HG02981 (cell line): ENCODE measurements at regions not wholly inside any gene's neighbourhood (a gene's known extent, or its start where the extent isn't known, plus 50 kb on each side); places are given as distances from the start of the nearest gene placed in this dataset.
"Not testable (repeated sequence)": the region's sequence is repeated elsewhere in the genome, so short reads cannot be mapped to it uniquely, and the experiment has no call there.

Source experiments
- ATAC-seq: cut with Tn5 transposase; IDR thresholded peaks from one replicate; pipeline ENCODE4 v1.9.1; 2021; ENCODE audit warnings: mild to moderate bottlenecking, moderate library complexity; ENCODE audit not compliant: unreplicated experiment

DNA sequence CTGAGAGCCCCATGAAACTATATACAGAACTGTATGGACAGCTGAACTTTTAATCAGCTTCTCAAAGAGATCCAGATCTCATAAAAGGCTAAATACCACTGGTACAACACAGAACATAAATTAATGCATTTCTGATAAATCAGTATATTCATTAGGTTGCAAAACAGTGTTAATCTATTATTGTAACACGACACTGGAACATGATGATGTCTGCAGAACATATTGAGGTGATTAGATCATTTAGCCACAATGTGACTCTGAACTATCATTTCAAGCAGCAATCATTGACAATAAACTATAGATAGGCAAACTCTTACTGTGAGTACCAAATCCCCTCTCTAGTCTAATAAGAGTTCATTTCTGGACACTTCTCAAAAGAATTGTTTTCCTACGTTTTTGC lies 50.3 kb downstream of the GASK1B start:
- ATAC-seq = no peak

DNA sequence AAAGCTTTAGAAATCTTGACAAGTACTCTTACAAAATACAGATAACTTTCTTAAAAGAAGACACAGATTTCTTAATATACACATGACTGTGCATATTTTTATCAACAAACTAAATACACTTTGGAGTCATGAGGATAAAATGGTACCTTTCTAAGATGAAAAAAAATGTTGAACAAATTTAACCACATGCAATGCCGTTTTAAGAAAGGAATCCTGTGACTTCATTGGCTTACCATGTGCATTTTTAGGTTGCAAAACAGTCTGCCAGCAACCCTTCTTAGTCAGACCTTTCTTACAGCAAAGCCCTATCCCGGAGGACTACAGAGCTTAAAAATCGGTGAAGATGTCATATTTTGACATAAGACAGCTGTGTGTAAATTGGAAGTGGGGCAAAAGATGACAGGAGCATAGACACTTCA lies 51.7 kb downstream of the GASK1B start:
- ATAC-seq = no peak

GRCh38 chr4:158120645-158121151 lies 52.1 kb downstream of the GASK1B start:
- ATAC-seq = not testable (repeated sequence)

GRCh38 chr4:158112611-158113010 lies 60.2 kb downstream of the GASK1B start:
- no peak for ATAC-seq

DNA sequence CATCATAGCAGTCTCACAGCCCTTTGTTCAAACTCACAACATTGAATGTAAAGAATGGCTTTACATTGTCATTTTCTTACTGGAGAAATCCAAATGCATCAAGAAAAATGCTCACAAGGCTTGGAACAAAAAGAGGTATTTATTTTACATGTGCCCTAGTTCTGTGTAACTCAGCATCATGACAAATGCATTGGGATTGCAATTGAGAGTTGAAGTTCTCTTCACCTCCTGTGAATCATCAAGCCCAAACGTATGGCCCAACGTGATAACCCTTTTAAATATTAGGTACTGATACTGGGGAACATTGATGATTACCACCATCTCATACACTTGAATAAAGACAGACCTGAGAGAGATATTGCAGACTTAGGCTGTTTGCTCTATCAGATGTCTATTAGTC lies 61.6 kb downstream of the GASK1B start:
- ATAC-seq = no peak

GRCh38 chr4:158102904-158103303 lies 69.9 kb downstream of the GASK1B start:
- ATAC-seq = no peak

GRCh38 chr4:158099686-158100085 lies 73.1 kb downstream of the GASK1B start:
- no peak for ATAC-seq

GRCh38 chr4:158098802-158099201 lies 74.0 kb downstream of the GASK1B start:
- no peak for ATAC-seq

DNA sequence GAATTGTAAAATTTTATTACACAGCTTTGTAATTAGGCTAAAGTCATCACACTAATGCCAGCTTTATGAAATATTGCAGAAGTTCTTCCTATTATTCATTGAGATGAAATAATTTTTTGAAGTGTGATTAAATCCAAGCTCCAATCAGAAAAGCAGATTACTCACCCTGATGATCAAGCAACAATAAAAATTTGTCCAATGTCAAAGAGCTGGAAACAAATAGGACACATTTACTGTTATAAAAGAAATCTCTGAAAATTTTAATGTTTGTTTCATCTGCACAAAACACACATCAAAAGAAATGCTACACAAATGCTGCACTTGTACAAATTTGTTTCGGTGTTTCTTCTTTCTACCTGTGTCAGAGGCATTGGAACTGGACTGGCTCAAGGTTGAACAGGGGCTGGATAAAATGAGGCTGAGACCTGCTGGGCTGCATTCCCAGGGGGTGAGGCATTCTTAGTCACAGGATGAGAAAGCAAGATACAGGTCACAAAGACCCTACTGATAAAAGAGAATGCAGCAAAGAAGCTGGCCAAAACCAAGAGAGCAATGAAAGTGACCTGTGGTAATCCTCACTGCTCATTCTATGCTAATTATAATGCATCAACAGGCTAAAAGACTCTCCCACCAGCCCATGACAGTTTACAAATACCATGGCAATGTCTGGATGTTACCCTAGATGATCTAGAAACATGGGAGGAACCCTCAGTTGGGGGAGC lies 78.3 kb downstream of the GASK1B start:
- no peak for ATAC-seq

GRCh38 chr4:158090323-158090722 lies 82.5 kb downstream of the GASK1B start:
- ATAC-seq = no peak

DNA sequence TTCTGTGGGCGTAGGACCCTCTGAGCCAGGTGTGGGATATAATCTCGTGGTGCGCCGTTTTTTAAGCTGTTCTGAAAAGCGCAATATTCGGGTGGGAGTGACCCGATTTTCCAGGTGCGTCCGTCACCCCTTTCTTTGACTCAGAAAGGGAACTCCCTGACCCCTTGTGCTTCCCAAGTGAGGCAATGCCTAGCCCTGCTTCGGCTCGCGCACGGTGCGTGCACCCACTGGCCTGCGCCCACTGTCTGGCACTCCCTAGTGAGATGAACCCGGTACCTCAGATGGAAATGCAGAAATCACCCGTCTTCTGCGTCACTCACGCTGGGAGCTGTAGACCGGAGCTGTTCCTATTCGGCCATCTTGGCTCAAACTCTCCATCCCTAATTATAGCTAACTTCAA lies 82.9 kb downstream of the GASK1B start:
- ATAC-seq = not testable (repeated sequence)

GRCh38 chr4:158080354-158080753 lies 92.5 kb downstream of the GASK1B start:
- ATAC-seq = no peak

- ATAC-seq = no peak
These were observed 93.2 kb downstream of the GASK1B start for GRCh38 chr4:158079661-158080060.

DNA sequence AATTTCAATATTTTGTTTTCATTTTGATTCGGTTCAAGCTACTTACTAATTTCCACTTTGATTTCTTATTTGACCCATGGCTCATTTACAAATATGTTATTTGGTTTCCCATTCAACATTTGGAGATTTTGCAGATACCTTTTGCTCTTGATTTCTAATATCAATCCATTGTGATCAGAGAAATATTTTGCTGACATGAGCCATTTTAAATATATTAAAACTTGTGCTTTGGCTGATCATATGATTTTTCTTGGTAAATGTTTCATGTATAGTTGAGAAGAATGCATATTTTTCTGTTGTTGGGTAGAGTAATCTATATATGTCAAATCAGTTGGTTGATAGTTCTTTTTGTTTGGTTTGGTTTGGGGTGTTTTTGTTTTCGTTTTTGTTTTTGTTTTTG lies 95.0 kb downstream of the GASK1B start:
- no peak for ATAC-seq

DNA sequence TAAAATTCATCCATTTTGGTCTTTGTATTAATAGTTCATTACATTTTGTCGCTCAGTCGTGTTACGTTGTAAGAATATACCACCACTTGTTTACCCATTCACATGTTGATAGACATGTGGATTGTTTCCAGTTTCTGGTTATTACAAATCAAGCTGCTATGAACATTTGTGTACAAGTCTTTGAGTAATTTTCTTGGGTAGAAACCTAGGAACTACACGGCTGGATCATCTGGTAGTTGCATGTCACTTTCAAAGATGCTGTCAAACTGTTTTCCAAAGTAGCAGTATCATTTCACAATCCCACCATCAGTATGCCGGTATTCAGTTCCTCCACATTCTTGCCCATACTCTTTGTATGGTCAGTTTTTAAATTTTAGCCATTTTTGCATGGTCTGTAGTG lies 98.0 kb downstream of the GASK1B start:
- ATAC-seq = no peak

DNA sequence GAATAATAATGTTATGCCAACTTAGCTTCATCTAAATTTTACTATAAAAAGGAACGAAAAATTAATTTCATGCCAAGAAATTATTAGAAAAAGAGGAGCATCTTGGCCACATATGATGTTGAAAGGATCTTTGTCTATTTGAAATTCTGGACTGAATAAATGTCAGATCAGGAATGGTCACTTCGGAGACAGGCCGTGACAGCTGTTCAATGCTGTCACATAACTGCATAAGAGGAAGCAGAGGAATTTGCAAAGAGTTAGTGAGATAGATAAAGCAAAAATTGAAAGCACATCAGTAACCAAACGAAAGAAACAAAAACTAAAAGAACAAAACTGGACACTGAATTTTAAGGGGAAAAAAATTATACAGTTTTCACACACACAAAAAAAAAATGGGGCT lies 100.9 kb downstream of the GASK1B start:
- ATAC-seq = no peak

- no peak for ATAC-seq
These were observed 104.8 kb downstream of the GASK1B start for GRCh38 chr4:158068068-158068467.

DNA sequence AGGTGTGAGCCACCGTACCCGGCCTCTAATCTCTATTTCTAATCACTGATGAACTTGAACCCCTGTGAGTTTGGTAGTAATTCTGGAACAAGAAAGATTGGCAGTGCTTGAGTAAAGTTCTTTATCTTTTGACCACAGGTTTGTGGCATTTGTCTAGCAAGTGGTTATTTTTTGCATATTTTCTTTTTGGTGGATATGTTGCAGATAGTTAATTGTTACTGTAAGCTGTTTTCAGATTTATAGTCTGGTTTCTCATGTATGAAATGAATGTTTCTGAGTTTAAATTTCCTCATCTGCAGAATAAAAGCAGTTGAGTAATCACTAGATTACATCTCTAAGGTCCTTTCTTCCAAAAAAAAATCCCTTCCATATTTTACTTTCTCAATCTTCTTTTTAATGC lies 105.2 kb downstream of the GASK1B start:
- no peak for ATAC-seq

GRCh38 chr4:158065603-158066002 lies 107.2 kb downstream of the GASK1B start:
- ATAC-seq = no peak

DNA sequence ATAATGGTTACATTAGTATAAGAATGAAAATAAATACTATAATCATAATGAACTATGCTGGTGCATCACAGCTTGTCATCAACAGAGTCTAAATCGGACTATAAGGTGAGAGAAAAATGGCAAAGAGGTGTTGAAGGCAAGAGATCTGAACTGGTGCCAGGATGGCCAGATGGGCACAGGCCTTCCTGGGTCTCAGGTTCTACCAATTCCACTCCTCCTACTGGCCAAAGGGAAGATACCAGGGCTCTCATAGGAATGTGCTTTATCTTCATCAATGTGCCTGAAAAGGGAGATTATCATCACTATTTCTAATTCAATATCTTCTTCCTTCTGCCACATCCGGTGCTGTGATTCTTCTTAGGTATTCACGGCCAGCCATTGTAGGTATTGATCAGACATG lies 107.6 kb downstream of the GASK1B start:
- ATAC-seq = no peak

GRCh38 chr4:158056689-158057245 lies 116.1 kb downstream of the GASK1B start:
- no peak for ATAC-seq

DNA sequence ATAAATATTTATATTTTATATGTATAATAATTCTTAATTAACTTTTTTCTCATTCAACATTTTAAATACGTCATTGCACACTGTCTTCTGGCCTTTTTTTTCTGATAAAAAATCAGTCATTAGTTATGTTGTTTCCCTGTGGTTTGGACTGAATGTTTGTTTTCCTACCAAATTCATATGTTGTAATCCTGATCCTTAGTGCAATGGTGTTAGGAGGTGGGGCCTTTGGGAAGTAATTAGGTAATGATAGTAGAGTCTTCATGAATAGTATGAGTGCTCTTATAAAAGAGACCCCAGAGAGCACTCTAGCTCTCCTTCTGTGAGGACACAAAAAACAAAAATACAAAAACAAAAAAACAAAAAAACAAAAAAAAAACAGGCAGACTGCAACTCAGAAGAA lies 117.2 kb downstream of the GASK1B start:
- no peak for ATAC-seq

GRCh38 chr4:158053801-158054200 lies 119.0 kb downstream of the GASK1B start:
- no peak for ATAC-seq
